CD4-positive, alpha-beta T cell (primary cell): ENCODE measurements at regions not wholly inside any gene's neighbourhood (a gene's known extent, or its start where the extent isn't known, plus 50 kb on each side); places are given as distances from the start of the nearest gene placed in this dataset.

Experiments used
- ATAC-seq: fragments of 200-7000 bp; cut with Tn5 transposase; one replicate; pipeline ENCODE4 v1.10.0; 2022; ENCODE audit warnings: mild to moderate bottlenecking; ENCODE audit not compliant: poor library complexity
- CTCF ChIA-PET: fragments of 350-600 bp; sonication (Branson Sonifier 250); formaldehyde crosslinking; loops from one replicate; lab custom pipeline; 2021; ENCODE audit warnings: antibody characterized with exemption, inconsistent platforms; lab: Charles Lee
- POLR2A ChIA-PET: fragments of 350-600 bp; sonication (Branson Sonifier 250); formaldehyde crosslinking; loops from one replicate; lab custom pipeline; 2021; ENCODE audit warnings: antibody characterized with exemption, inconsistent platforms; lab: Charles Lee
- DNase-seq, 14 experiments: peaks; one replicate each; pipeline ENCODE4 v3.0.0-alpha.2; 2013 to 2020; ENCODE audit warnings: mixed read lengths in 2 of 14
- H3K27ac ChIP-seq, 2 donors: one replicate each; pipeline versions ENCODE4 v1.5.1 to v1.7.0; 2013; ENCODE audit warnings: low read length in 2 of 2, low read depth in 1 of 2, mild to moderate bottlenecking in 1 of 2
- H3K27me3 ChIP-seq, 2 experiments: 1 replicate in 1 of 2; 2 replicates in 1 of 2; pipeline versions ENCODE4 v1.6.1 to v1.7.0; 2013; ENCODE audit warnings: low read length in 2 of 2, control low read depth in 1 of 2, mild to moderate bottlenecking in 1 of 2, moderate library complexity in 1 of 2; ENCODE audit not compliant: insufficient read depth in 2 of 2, control insufficient read depth in 1 of 2
- H3K36me3 ChIP-seq: one replicate; pipeline ENCODE4 v1.6.1; 2013; ENCODE audit warnings: low read length, control low read depth; ENCODE audit not compliant: insufficient read depth
- H3K4me1 ChIP-seq: one replicate; pipeline ENCODE4 v1.6.1; 2013; ENCODE audit warnings: low read length, control low read depth; ENCODE audit not compliant: insufficient read depth
- H3K4me3 ChIP-seq: one replicate; pipeline ENCODE4 v1.5.1; 2013; ENCODE audit warnings: mild to moderate bottlenecking, low read length, moderate library complexity
- H3K9me3 ChIP-seq, 2 experiments: 1 replicate in 1 of 2; 2 replicates in 1 of 2; pipeline versions ENCODE4 v1.6.1 to v1.7.0; 2013; ENCODE audit warnings: low read length in 2 of 2, mild to moderate bottlenecking in 2 of 2, control low read depth in 1 of 2, moderate library complexity in 1 of 2; ENCODE audit not compliant: control insufficient read depth in 1 of 2, insufficient read depth in 1 of 2
- H3K27ac Mint-ChIP-seq: one replicate; pipeline ENCODE4 v1.8.0; 2020; ENCODE audit warnings: mixed read lengths
- H3K27me3 Mint-ChIP-seq: one replicate; pipeline ENCODE4 v1.8.0; 2021; ENCODE audit warnings: mixed read lengths
- H3K36me3 Mint-ChIP-seq: one replicate; pipeline ENCODE4 v1.8.0; 2021; ENCODE audit warnings: low read depth, mixed read lengths
- H3K4me1 Mint-ChIP-seq: one replicate; pipeline ENCODE4 v1.8.0; 2021; ENCODE audit warnings: low read depth, mixed read lengths
- H3K4me3 Mint-ChIP-seq: one replicate; pipeline ENCODE4 v1.8.0; 2020; ENCODE audit warnings: mild to moderate bottlenecking, mixed read lengths
- H3K9me3 Mint-ChIP-seq: one replicate; pipeline ENCODE4 v1.8.0; 2020; ENCODE audit warnings: mixed read lengths
- intact Hi-C, 2 experiments: fragments of 100-400 bp; cut with DNase I in 1 of 2; cut with micrococcal nuclease in 1 of 2; formaldehyde crosslinking; loops; one replicate each; pipeline versions ENCODE4 v1.15.1 to v1.9.0; 2023 to 2025; cut with DNase I, micrococcal nuclease
- TF ChIP-seq, protein P1 (sequence below): fragments of 200-600 bp; IDR thresholded peaks from one replicate; pipeline ENCODE4 v1.8.0; 2022; ENCODE audit warnings: antibody characterized with exemption, mild to moderate bottlenecking

DNA sequence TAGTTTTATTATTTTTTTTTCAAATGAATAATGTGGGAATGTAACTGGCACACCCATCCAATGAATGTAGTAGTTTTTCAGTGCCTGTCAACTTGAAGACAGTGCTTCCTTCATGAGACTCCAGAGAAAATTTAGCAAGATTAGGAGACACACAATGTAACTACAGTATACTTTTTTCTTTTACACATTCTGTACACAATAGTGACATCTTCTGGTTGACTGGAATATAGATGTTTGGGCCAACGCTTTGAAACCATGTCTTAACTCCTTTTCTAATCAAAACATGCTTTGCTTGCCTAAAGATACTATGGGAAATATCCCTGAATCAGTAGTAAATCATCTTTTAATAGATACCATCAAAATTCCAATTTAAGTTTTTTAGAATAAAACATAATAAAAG lies 229.5 kb upstream of the ZC3H15 start:
- DNase-seq (peak in 1 of 14 experiments; percentile 2), ATAC-seq (no peak)
- no peaks in the 10 kb centered on the region for H3K36me3 Mint-ChIP-seq
- no peaks in the 10 kb centered on the region for H3K27me3 ChIP-seq
- H3K9me3 ChIP-seq, result no peaks in the 10 kb centered on the region
- no peak overlapping the region for H3K27ac Mint-ChIP-seq
- H3K4me1 Mint-ChIP-seq, result no peaks in the 10 kb centered on the region
- CTCF ChIA-PET, result no interaction called here
- H3K4me1 ChIP-seq, result no peaks in the 10 kb centered on the region
- no peaks in the 10 kb centered on the region for H3K9me3 Mint-ChIP-seq
- H3K4me3 Mint-ChIP-seq, result no peak overlapping the region
- H3K27me3 Mint-ChIP-seq, result no peaks in the 10 kb centered on the region
- H3K36me3 ChIP-seq, result no peaks in the 10 kb centered on the region
- TF ChIP-seq, protein P1, sequence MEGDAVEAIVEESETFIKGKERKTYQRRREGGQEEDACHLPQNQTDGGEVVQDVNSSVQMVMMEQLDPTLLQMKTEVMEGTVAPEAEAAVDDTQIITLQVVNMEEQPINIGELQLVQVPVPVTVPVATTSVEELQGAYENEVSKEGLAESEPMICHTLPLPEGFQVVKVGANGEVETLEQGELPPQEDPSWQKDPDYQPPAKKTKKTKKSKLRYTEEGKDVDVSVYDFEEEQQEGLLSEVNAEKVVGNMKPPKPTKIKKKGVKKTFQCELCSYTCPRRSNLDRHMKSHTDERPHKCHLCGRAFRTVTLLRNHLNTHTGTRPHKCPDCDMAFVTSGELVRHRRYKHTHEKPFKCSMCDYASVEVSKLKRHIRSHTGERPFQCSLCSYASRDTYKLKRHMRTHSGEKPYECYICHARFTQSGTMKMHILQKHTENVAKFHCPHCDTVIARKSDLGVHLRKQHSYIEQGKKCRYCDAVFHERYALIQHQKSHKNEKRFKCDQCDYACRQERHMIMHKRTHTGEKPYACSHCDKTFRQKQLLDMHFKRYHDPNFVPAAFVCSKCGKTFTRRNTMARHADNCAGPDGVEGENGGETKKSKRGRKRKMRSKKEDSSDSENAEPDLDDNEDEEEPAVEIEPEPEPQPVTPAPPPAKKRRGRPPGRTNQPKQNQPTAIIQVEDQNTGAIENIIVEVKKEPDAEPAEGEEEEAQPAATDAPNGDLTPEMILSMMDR, result no peak
- no peak overlapping the region for H3K4me3 ChIP-seq
- H3K27ac ChIP-seq, result no peak overlapping the region
- POLR2A ChIA-PET, result no interaction called here
- intact Hi-C loops, result no loop called here

DNA sequence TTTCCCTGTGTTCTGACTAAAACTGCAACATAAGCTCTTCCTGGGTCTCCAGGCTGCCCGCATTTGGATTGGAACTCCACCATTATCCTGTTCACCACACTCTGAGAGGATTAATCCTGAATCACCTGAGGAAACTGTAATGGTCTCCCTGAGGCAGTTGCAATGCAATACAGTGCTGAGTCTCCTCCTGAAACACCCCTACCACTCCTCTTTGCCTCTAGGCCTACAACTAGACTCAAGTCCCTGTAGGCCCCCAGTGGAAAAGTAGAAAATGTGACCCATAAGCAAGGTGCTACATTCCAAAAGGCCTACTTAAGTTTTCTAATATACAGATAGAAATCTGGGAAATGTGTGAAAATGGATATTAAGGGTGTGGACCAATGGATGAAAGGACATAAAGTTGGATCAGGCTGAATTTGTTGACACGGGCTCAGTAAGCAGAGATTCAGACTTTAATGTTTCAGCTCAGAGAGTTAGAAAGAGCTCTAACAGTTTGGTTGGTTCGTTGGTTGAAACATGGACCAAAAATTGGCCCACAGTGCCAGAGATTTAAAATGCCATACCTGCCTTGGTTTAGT lies 222.3 kb upstream of the ZC3H15 start:
- CTCF ChIA-PET, result no interaction called here
- Mint-ChIP-seq H3K36me3 (peaks cover 13% of the 10 kb centered on the region), H3K4me3 (no peak overlapping the region), H3K27ac (no peak overlapping the region), H3K9me3 (peaks cover 12% of the 10 kb centered on the region), H3K27me3 (no peaks in the 10 kb centered on the region), H3K4me1 (no peaks in the 10 kb centered on the region)
- no peak for ATAC-seq
- Histone ChIP-seq H3K4me3 (no peak overlapping the region), H3K9me3 (no peaks in the 10 kb centered on the region), H3K27me3 (no peaks in the 10 kb centered on the region), H3K36me3 (no peaks in the 10 kb centered on the region), H3K27ac (no peak overlapping the region), H3K4me1 (no peaks in the 10 kb centered on the region)
- TF ChIP-seq, protein P1, result no peak
- POLR2A ChIA-PET, result no interaction called here
- intact Hi-C loops, result no loop called here
- DNase-seq, result no peak

DNA sequence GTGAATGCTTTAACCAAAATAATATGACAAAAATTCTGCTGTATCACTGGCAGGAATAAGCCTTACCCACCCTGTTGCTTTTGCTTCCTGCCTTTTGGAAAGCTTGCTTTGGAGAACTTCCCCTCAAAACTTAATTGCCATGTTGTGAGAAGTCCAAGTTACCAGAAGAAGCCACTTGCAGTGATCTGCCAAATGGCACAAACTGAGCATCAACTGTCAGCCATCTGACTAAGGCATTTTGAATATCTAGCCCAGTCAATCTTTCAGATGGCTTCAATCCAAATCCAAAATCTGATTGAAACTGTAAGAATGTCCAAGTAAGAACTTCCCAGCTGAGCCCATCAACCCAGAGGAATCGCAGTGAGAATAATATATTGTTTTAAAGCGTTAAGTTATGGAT lies 216.5 kb upstream of the ZC3H15 start:
- H3K4me1 Mint-ChIP-seq, result no peaks in the 10 kb centered on the region
- DNase-seq (no peak), ATAC-seq (no peak)
- peaks cover 0 to 3% of the 10 kb centered on the region in 2 experiments for H3K9me3 ChIP-seq
- H3K9me3 Mint-ChIP-seq, result peaks cover 12% of the 10 kb centered on the region
- H3K27me3 ChIP-seq, result no peaks in the 10 kb centered on the region
- no peak overlapping the region for H3K27ac Mint-ChIP-seq
- no peak overlapping the region for H3K4me3 Mint-ChIP-seq
- ChIA-PET POLR2A (no interaction called here), CTCF (no interaction called here)
- no peaks in the 10 kb centered on the region for H3K4me1 ChIP-seq
- no peak overlapping the region for H3K27ac ChIP-seq
- TF ChIP-seq, protein P1, result no peak
- no peaks in the 10 kb centered on the region for H3K36me3 ChIP-seq
- H3K4me3 ChIP-seq, result no peak overlapping the region
- no peaks in the 10 kb centered on the region for H3K27me3 Mint-ChIP-seq
- intact Hi-C loops, result no loop called here
- peaks cover 36% of the 10 kb centered on the region for H3K36me3 Mint-ChIP-seq
